AG04450 (cell line): ENCODE measurements at regions not wholly inside any gene's neighbourhood (a gene's known extent, or its start where the extent isn't known, plus 50 kb on each side); places are given as distances from the start of the nearest gene placed in this dataset.

Source experiments
- CTCF ChIA-PET: fragments of 300-600, 350-600 bp; formaldehyde crosslinking; extraction: SDS; loops from one replicate; lab custom pipeline; 2022; ENCODE audit warnings: antibody characterized with exemption, inconsistent platforms; lab: Charles Lee
- POLR2A ChIA-PET: fragments of 350-600 bp; formaldehyde crosslinking; extraction: SDS; loops from one replicate; lab custom pipeline; 2021; ENCODE audit warnings: antibody characterized with exemption, inconsistent platforms; lab: Yijun Ruan, JAX
- DNase-seq: peaks from one replicate; pipeline ENCODE4 v3.0.0-alpha.2; 2011; ENCODE audit warnings: low read depth, low spot score
- H3K27ac ChIP-seq: one replicate; pipeline ENCODE4 v1.5.1; 2012; ENCODE audit warnings: low read depth, low read length, control low read depth
- H3K27me3 ChIP-seq: one replicate; pipeline ENCODE4 v1.6.0; 2012; ENCODE audit warnings: low read length; ENCODE audit not compliant: control insufficient read depth, insufficient read depth
- H3K4me3 ChIP-seq: 2 replicates; pipeline ENCODE4 v1.5.1; 2011; ENCODE audit warnings: mild to moderate bottlenecking, low read depth, low read length, control low read depth
- H3K9me3 ChIP-seq: 2 replicates; pipeline ENCODE4 v1.5.1; 2012; ENCODE audit warnings: low read length; ENCODE audit not compliant: control insufficient read depth, insufficient read depth
- TF ChIP-seq, protein P1 (sequence below): IDR thresholded peaks from 2 replicates; pipeline ENCODE4 v1.5.1; 2011; ENCODE audit warnings: low read depth, low read length, control low read depth, inconsistent platforms

GRCh38 chr1:68329096-68329835 is 96.9 kb upstream of the WLS start:
- TF ChIP-seq, protein P1, sequence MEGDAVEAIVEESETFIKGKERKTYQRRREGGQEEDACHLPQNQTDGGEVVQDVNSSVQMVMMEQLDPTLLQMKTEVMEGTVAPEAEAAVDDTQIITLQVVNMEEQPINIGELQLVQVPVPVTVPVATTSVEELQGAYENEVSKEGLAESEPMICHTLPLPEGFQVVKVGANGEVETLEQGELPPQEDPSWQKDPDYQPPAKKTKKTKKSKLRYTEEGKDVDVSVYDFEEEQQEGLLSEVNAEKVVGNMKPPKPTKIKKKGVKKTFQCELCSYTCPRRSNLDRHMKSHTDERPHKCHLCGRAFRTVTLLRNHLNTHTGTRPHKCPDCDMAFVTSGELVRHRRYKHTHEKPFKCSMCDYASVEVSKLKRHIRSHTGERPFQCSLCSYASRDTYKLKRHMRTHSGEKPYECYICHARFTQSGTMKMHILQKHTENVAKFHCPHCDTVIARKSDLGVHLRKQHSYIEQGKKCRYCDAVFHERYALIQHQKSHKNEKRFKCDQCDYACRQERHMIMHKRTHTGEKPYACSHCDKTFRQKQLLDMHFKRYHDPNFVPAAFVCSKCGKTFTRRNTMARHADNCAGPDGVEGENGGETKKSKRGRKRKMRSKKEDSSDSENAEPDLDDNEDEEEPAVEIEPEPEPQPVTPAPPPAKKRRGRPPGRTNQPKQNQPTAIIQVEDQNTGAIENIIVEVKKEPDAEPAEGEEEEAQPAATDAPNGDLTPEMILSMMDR, result no peak
- Histone ChIP-seq H3K27ac (no peak overlapping the region), H3K27me3 (no peaks in the 10 kb centered on the region), H3K4me3 (no peak overlapping the region), H3K9me3 (no peaks in the 10 kb centered on the region)
- POLR2A ChIA-PET, result no interaction called here
- CTCF ChIA-PET, result interaction anchor here (1.2 to 4.5 kb wide), 3 partner anchors 13 to 212 kb away, joined by 4 to 25 read pairs (median 5); no protein-coding TSS in a partner anchor
- no peak for DNase-seq

- Histone ChIP-seq H3K27ac (no peak overlapping the region), H3K9me3 (no peaks in the 10 kb centered on the region), H3K27me3 (no peaks in the 10 kb centered on the region), H3K4me3 (no peak overlapping the region)
- ChIA-PET POLR2A (interaction anchor here (0.5 kb wide), 1 partner anchor 209 kb away, joined by 3 read pairs; no protein-coding TSS in a partner anchor), CTCF (interaction anchor here (1.2 to 4.5 kb wide), 3 partner anchors 14 to 212 kb away, joined by 4 to 25 read pairs (median 5); no protein-coding TSS in a partner anchor)
- DNase-seq, result no peak
- TF ChIP-seq, protein P1, result no peak
Observed at GRCh38 chr1:68328490-68328889, 96.2 kb upstream of the WLS start.

DNA sequence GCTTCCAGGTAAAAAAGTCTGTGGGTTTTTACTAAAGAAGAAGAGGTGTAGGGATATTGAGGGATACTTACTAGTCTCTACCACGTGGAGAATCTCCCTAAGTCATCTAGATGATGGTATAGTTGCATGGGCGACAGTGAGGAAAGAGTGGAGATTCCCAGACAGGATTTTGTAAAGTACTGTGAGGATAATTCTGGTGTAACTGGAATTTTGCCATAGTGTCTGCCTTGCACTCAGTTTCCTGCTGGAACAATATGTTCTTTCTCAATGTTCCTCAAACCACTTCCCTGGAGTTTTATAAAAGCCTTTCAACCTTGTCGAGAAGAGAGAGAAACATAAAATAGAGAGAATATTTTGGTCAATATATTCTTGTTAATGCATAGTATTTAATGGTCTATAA is 95.1 kb upstream of the WLS start:
- ChIA-PET CTCF (interaction anchor here (0.6 to 4.5 kb wide), 4 partner anchors 16 to 211 kb away, joined by 3 to 25 read pairs (median 4); no protein-coding TSS in a partner anchor), POLR2A (no interaction called here)
- TF ChIP-seq, protein P1, result no peak

DNA sequence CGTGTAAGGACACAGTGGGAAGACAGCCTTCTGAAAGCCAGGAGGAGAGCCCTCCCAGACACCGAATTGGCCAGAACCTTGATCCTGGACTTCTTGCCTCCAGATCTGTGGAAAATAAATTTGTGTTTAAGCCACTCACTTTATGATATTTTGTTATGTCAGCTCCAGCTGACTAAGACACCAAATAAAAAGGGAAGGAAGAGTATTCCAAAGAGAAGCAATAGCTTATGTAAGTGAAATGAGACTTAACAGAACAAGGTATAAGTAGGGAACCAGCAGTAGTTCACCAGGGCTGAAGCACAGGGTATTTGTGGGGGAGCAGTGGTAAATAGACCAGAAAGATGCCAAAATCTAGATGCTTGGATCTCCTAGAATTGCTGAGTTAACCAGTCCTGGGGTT is 94.2 kb upstream of the WLS start:
- CTCF ChIA-PET, result interaction anchor here (1.0 to 4.5 kb wide), 3 partner anchors 17 to 206 kb away, joined by 3 to 25 read pairs (median 3); no protein-coding TSS in a partner anchor
- Histone ChIP-seq H3K27ac (no peak overlapping the region), H3K9me3 (no peaks in the 10 kb centered on the region), H3K4me3 (no peak overlapping the region), H3K27me3 (no peaks in the 10 kb centered on the region)
- TF ChIP-seq, protein P1, result no peak
- POLR2A ChIA-PET, result no interaction called here
- DNase-seq, result no peak

More for the DNA sequence above, 95.1 kb upstream of the WLS start:
- DNase-seq, result no peak
- no peaks in the 10 kb centered on the region for H3K9me3 ChIP-seq
- no peaks in the 10 kb centered on the region for H3K27me3 ChIP-seq
- H3K27ac ChIP-seq, result no peak overlapping the region
- no peak overlapping the region for H3K4me3 ChIP-seq

GRCh38 chr1:68324316-68324715 is 92.0 kb upstream of the WLS start:
- no peaks in the 10 kb centered on the region for H3K9me3 ChIP-seq

More at GRCh38 chr1:68324316-68324715, 92.0 kb upstream of the WLS start:
- TF ChIP-seq, protein P1, result no peak
- H3K4me3 ChIP-seq, result no peak overlapping the region
- ChIA-PET CTCF (interaction anchor here (0.6 to 2.8 kb wide), 4 partner anchors 22 to 221 kb away, joined by 3 to 18 read pairs (median 8); no protein-coding TSS in a partner anchor), POLR2A (no interaction called here)
- no peaks in the 10 kb centered on the region for H3K27me3 ChIP-seq
- H3K27ac ChIP-seq, result no peak overlapping the region
- DNase-seq, result no peak
